ENCODE measurements at regions not wholly inside any gene's neighbourhood (a gene's known extent, or its start where the extent isn't known, plus 50 kb on each side); places are given as distances from the start of the nearest gene placed in this dataset.

DNA sequence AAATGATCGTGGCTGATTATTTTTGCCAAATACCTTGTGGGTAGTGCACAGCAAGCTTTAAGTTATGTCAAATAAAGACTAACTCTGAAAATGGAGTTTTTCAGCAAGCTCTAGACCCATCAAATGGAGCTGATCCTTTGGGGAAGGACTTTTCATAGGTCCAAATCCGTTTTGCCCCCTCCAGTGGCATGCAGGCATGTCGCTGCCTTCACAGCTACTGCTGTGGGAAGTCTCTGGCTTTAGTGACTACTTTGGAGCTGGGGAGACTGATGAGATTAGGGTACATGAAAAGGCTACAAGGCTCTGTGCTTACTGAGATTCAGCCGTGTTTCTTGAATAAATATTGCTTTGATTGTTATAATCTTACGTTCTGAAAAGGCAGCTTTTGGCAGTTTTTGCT, 106.6 kb upstream of the HS3ST1 start:
- H3K9ac ChIP-seq (ENCODE audit: low read depth, low read length) = no peak overlapping the region
- no peaks in the 10 kb centered on the region for H3K27me3 ChIP-seq (ENCODE audit: control insufficient read depth, insufficient read depth, low read length)
- no peaks in the 10 kb centered on the region for H3K9me3 ChIP-seq (ENCODE audit: control insufficient read depth, insufficient read depth, low read length)
- no peaks in the 10 kb centered on the region for H3K4me1 ChIP-seq (ENCODE audit: control insufficient read depth, insufficient read depth, low read length)
- no peak overlapping the region for H3K4me3 ChIP-seq (ENCODE audit: low read depth, low read length)
- H3K36me3 ChIP-seq (ENCODE audit: control insufficient read depth, insufficient read depth, low read length) = no peaks in the 10 kb centered on the region

DNA sequence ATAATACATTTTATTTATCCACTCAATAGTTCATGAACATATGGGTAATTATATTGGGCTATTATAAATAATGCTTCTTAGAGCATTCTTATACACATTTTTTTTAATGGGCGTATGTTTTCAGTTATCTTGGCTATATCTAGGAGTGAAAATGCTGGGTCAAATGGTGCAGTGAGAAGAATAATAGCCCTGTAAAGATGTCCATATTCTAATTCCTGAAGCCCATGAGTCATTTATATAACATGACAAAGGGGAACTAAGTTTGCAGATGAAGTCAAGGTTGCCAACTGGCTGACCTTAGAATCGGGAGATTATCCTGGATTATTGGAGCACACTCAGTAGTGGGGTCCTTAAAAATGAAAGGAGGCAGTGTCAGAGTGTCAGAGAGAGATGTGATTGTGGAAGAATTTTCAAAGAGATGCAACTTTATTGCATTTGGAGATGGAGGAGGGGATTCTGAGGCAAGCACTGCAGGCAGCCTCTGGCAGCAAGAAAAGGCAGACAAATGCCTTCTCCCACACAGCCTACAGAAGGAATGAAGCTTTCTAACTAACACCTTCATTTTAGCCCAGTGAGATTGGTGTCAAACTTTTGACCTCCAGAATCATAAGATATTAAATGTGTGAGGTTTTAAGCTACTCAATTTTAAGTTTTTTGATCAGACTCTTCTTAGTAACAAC, 106.1 kb upstream of the HS3ST1 start:
- Histone ChIP-seq H3K9me3 (ENCODE audit: control insufficient read depth, insufficient read depth, low read length) (no peaks in the 10 kb centered on the region), H3K9ac (ENCODE audit: low read depth, low read length) (no peak overlapping the region), H3K4me1 (ENCODE audit: control insufficient read depth, insufficient read depth, low read length) (no peaks in the 10 kb centered on the region), H3K27me3 (ENCODE audit: control insufficient read depth, insufficient read depth, low read length) (no peaks in the 10 kb centered on the region), H3K4me3 (ENCODE audit: low read depth, low read length) (no peak overlapping the region), H3K36me3 (ENCODE audit: control insufficient read depth, insufficient read depth, low read length) (no peaks in the 10 kb centered on the region)

DNA sequence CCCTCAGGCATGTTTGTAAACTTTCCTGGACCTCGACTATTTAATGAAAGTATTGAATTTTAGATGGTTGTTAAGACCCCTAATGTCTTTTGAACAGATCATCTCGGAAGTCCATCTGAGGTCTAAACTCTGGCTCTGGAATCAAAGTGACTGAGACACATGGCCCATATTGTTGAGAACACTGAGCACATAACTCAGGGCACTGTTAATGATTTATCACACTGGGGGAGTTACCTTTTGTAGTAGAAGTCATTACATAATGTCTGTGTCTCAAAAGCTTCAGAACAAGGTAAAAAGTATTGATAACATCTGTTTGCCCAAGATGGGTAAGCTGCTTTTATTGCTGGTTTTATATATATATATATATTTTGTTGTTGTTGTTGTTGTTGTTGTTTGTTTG, 103.4 kb upstream of the HS3ST1 start:
- Histone ChIP-seq H3K9ac (ENCODE audit: low read depth, low read length) (no peak overlapping the region), H3K36me3 (ENCODE audit: control insufficient read depth, insufficient read depth, low read length) (no peaks in the 10 kb centered on the region), H3K9me3 (ENCODE audit: control insufficient read depth, insufficient read depth, low read length) (no peaks in the 10 kb centered on the region), H3K4me3 (ENCODE audit: low read depth, low read length) (no peak overlapping the region), H3K4me1 (ENCODE audit: control insufficient read depth, insufficient read depth, low read length) (no peaks in the 10 kb centered on the region), H3K27me3 (ENCODE audit: control insufficient read depth, insufficient read depth, low read length) (no peaks in the 10 kb centered on the region)

DNA sequence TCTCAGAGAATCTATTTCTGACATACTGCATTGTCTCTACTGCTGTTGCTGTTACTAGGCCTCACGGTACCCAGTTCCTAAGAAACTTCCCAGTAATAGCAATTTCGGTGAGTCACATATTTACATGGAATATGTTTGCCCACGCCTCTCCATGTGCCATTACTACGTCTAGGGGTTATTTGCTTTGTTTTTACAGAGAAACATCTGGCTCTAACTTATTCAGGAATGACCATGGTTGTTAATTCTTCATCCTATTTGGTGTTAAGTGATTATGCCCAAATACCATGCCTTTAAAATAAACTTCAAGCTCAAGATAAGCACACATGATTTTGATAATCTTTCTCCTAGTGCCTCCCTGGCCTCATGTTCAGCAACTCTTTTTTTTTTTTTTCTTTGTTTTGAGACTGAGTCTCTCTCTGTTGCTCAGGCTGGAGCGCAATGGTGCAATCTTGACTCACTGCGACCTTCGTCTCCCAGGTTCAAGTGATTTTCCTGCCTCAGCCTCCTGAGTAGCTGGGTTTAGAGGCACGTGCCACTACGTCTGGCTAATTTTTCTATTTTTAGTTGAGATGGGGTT, 101.0 kb upstream of the HS3ST1 start:
- Histone ChIP-seq H3K36me3 (ENCODE audit: control insufficient read depth, insufficient read depth, low read length) (no peaks in the 10 kb centered on the region), H3K4me1 (ENCODE audit: control insufficient read depth, insufficient read depth, low read length) (no peaks in the 10 kb centered on the region), H3K9me3 (ENCODE audit: control insufficient read depth, insufficient read depth, low read length) (no peaks in the 10 kb centered on the region), H3K9ac (ENCODE audit: low read depth, low read length) (no peak overlapping the region), H3K27me3 (ENCODE audit: control insufficient read depth, insufficient read depth, low read length) (no peaks in the 10 kb centered on the region), H3K4me3 (ENCODE audit: low read depth, low read length) (no peak overlapping the region)

DNA sequence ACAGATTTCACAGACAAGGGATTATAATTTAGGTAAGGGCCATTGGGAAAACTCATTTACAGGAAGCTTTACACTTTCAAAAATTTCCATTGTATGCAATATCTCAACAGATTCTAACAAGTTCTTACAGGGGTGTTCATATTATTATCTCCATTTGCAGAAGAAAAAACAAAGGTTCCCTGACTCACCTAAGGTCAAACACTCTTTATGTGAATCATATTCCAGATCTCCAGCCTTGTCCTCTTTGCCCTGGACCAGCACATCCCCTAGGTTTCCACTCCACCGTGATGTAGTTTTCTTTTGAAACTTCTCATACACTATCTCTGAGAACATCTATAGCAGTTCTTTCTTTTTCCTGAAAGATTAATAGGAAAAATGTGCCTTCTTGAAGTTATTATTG, 96.4 kb upstream of the HS3ST1 start:
- Histone ChIP-seq H3K4me1 (ENCODE audit: control insufficient read depth, insufficient read depth, low read length) (no peaks in the 10 kb centered on the region), H3K4me3 (ENCODE audit: low read depth, low read length) (no peak overlapping the region), H3K27me3 (ENCODE audit: control insufficient read depth, insufficient read depth, low read length) (no peaks in the 10 kb centered on the region), H3K36me3 (ENCODE audit: control insufficient read depth, insufficient read depth, low read length) (no peaks in the 10 kb centered on the region), H3K9me3 (ENCODE audit: control insufficient read depth, insufficient read depth, low read length) (no peaks in the 10 kb centered on the region), H3K9ac (ENCODE audit: low read depth, low read length) (no peak overlapping the region)

DNA sequence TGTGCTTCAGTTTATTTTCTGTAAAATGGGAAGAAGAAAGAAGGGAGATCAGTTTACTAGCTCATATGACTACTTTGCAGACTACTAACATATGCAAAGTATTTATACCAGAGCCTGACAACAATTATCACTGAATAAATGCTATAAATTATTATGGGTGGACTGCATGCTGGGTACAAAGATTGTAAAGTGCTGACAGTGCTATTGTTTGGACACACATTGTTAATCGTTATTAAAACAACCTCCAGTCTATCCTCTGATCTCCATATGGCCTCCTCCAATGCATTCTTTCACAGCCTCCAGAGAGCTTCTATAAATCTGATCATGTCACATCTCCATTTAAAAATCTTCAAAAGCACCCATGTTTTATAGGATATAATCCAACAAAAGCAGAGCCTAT, 90.1 kb upstream of the HS3ST1 start:
- Histone ChIP-seq H3K9ac (ENCODE audit: low read depth, low read length) (no peak overlapping the region), H3K9me3 (ENCODE audit: control insufficient read depth, insufficient read depth, low read length) (no peaks in the 10 kb centered on the region), H3K4me1 (ENCODE audit: control insufficient read depth, insufficient read depth, low read length) (no peaks in the 10 kb centered on the region), H3K4me3 (ENCODE audit: low read depth, low read length) (no peak overlapping the region), H3K27me3 (ENCODE audit: control insufficient read depth, insufficient read depth, low read length) (no peaks in the 10 kb centered on the region), H3K36me3 (ENCODE audit: control insufficient read depth, insufficient read depth, low read length) (no peaks in the 10 kb centered on the region)

DNA sequence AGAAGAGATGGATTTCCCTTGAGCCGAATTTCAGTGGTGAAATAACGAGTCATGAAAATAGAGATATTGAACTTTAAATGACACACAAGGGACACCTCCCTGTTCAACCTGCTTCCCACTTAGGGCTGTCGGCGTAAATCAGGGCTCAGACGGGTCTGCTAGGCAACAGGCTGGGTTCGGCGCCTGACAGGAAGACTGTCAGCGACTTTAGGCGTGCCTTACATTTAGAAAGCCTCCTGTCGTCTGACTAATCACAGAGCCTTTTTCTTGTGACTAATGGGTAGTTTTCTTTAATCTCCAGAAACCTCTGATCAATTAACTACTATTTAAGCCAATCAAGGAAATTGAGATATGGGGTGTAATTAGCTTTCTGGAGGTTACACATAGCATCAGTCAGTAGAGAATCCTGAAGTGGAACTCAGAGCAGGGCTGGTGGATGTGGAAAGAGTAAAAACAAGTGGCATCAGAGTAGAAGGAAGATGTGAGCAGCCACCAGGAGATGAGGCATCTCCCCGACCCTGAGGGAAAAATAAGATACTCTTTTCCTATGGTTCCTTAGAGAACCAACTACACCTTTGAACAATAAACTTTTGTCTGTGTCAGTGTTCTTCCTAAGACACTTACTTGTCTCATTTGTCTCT, 86.2 kb upstream of the HS3ST1 start:
- no peaks in the 10 kb centered on the region for H3K27me3 ChIP-seq (ENCODE audit: control insufficient read depth, insufficient read depth, low read length)
- no peaks in the 10 kb centered on the region for H3K4me1 ChIP-seq (ENCODE audit: control insufficient read depth, insufficient read depth, low read length)
- H3K36me3 ChIP-seq (ENCODE audit: control insufficient read depth, insufficient read depth, low read length) = no peaks in the 10 kb centered on the region
- no peaks in the 10 kb centered on the region for H3K9me3 ChIP-seq (ENCODE audit: control insufficient read depth, insufficient read depth, low read length)
- no peak overlapping the region for H3K9ac ChIP-seq (ENCODE audit: low read depth, low read length)
- H3K4me3 ChIP-seq (ENCODE audit: low read depth, low read length) = no peak overlapping the region

DNA sequence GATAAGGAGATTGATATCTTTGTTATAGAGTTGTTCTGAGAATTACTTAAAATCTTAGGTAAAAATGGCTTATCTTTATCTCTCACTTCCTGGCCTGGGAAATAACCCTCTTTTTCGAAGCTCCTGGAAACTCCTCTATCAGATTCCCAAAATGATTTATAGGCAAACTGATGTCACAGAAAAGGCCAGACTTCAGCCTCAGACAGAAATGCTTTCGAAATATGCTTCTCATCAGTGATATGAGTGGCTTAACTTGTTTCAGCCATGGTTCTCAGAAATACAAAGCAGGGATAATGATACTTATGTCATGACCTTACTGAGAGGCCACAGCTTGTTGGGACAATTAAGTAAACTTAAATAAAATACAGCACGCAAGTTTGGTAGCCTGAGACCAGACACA, 85.3 kb upstream of the HS3ST1 start:
- Histone ChIP-seq H3K9me3 (ENCODE audit: control insufficient read depth, insufficient read depth, low read length) (no peaks in the 10 kb centered on the region), H3K9ac (ENCODE audit: low read depth, low read length) (no peak overlapping the region), H3K36me3 (ENCODE audit: control insufficient read depth, insufficient read depth, low read length) (no peaks in the 10 kb centered on the region), H3K4me3 (ENCODE audit: low read depth, low read length) (no peak overlapping the region), H3K4me1 (ENCODE audit: control insufficient read depth, insufficient read depth, low read length) (no peaks in the 10 kb centered on the region), H3K27me3 (ENCODE audit: control insufficient read depth, insufficient read depth, low read length) (no peaks in the 10 kb centered on the region)

DNA sequence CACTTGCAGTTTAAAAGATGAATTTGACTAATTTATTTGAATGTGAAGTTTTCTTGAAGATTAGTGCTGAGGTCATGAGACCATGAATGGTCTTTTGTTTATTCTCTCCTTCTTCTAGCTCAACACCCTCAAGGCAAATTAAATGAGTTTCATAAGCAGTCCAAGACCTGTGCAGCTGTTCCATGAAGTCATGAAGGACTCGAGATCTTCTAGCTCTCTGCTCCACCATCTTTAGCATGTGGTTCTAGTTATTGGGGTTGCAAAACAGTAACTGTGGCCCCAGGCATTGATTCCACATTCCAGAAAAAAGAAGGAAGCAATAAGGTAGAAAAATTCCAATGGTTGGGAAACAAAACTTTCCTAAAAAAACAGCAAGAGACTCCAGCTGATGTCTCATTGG, 84.2 kb upstream of the HS3ST1 start:
- no peak overlapping the region for H3K4me3 ChIP-seq (ENCODE audit: low read depth, low read length)
- no peaks in the 10 kb centered on the region for H3K4me1 ChIP-seq (ENCODE audit: control insufficient read depth, insufficient read depth, low read length)
- H3K36me3 ChIP-seq (ENCODE audit: control insufficient read depth, insufficient read depth, low read length) = no peaks in the 10 kb centered on the region
- no peak overlapping the region for H3K9ac ChIP-seq (ENCODE audit: low read depth, low read length)
- no peaks in the 10 kb centered on the region for H3K27me3 ChIP-seq (ENCODE audit: control insufficient read depth, insufficient read depth, low read length)
- no peaks in the 10 kb centered on the region for H3K9me3 ChIP-seq (ENCODE audit: control insufficient read depth, insufficient read depth, low read length)

DNA sequence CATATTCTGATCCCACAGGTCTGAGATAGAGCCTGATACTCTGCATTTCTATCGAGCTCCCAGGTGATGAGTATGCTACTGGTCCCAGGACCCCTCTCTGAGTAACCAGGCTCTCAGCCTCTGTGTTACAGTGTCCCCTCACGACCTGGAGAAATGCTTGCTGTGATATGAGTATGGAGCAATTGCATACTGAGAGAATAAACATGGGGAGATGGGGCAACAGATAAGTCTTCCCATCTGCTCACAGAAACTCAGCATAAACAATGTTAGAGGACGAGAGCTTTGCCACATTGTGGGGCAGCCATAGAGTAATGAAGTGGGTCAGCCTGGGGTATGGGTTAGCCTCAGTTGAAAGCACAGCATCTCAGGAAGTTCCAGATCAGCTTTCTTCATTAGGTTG, 82.6 kb upstream of the HS3ST1 start:
- Histone ChIP-seq H3K4me1 (ENCODE audit: control insufficient read depth, insufficient read depth, low read length) (no peaks in the 10 kb centered on the region), H3K9ac (ENCODE audit: low read depth, low read length) (no peak overlapping the region), H3K9me3 (ENCODE audit: control insufficient read depth, insufficient read depth, low read length) (no peaks in the 10 kb centered on the region), H3K4me3 (ENCODE audit: low read depth, low read length) (no peak overlapping the region), H3K27me3 (ENCODE audit: control insufficient read depth, insufficient read depth, low read length) (no peaks in the 10 kb centered on the region), H3K36me3 (ENCODE audit: control insufficient read depth, insufficient read depth, low read length) (no peaks in the 10 kb centered on the region)

DNA sequence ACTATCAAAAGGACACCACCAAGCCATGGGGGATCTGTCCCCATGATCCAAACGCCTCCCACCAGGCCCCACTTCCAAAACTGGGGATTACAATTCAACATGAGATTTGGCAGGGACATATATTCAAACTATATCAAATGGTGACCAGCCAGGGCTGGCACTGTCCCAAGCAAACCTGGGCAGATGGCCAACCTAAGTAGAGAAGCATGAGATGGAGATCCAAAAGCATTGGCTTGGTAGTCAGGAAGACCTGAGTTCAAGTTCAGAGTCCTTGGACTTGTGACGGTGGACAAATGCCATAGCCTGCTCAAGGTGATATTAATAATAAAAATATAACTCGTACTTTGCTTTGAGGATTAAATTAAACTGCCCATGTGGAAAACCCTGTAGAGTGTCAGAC, 79.2 kb upstream of the HS3ST1 start:
- Histone ChIP-seq H3K9ac (ENCODE audit: low read depth, low read length) (no peak overlapping the region), H3K4me3 (ENCODE audit: low read depth, low read length) (no peak overlapping the region), H3K4me1 (ENCODE audit: control insufficient read depth, insufficient read depth, low read length) (no peaks in the 10 kb centered on the region), H3K9me3 (ENCODE audit: control insufficient read depth, insufficient read depth, low read length) (no peaks in the 10 kb centered on the region), H3K36me3 (ENCODE audit: control insufficient read depth, insufficient read depth, low read length) (no peaks in the 10 kb centered on the region), H3K27me3 (ENCODE audit: control insufficient read depth, insufficient read depth, low read length) (no peaks in the 10 kb centered on the region)

DNA sequence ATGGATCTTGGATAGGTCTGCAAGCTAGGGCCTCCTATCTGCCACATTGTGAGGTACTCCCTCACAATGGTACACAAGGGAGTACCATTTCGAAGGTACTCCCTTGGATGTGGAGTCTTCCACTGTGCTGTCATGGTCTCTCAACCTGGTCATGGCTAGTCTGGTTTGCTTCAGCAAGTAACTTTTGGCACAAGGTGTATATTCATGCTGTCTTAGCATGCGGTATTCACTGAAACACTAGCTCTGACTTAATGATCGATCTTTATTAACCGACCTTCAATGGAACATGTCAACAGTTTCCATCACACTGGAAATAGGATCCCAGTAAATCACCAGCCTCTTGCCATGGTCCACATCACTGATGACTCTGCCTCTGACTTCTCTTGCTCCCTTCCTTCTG, 77.5 kb upstream of the HS3ST1 start:
- no peak overlapping the region for H3K9ac ChIP-seq (ENCODE audit: low read depth, low read length)

More for the DNA sequence above, 77.5 kb upstream of the HS3ST1 start:
- no peak overlapping the region for H3K4me3 ChIP-seq (ENCODE audit: low read depth, low read length)
- H3K9me3 ChIP-seq (ENCODE audit: control insufficient read depth, insufficient read depth, low read length) = no peaks in the 10 kb centered on the region
- H3K36me3 ChIP-seq (ENCODE audit: control insufficient read depth, insufficient read depth, low read length) = no peaks in the 10 kb centered on the region
- no peaks in the 10 kb centered on the region for H3K27me3 ChIP-seq (ENCODE audit: control insufficient read depth, insufficient read depth, low read length)
- H3K4me1 ChIP-seq (ENCODE audit: control insufficient read depth, insufficient read depth, low read length) = no peaks in the 10 kb centered on the region

Data from iPS-15b (cell line).